ENCODE measurements at regions not wholly inside any gene's neighbourhood (a gene's known extent, or its start where the extent isn't known, plus 50 kb on each side); places are given as distances from the start of the nearest gene placed in this dataset.
A peak's percentile ranks its signal among the peaks of the same experiment; 100 is the strongest.

- no peak overlapping the region for H3K4me3 ChIP-seq (ENCODE audit: low read length)
- H4K20me1 ChIP-seq (ENCODE audit: insufficient read depth): no peaks in the 10 kb centered on the region
- H3F3A ChIP-seq (ENCODE audit: insufficient read depth, low read length, poor library complexity, severe bottlenecking): no peaks in the 10 kb centered on the region
- TF ChIP-seq RAD21 (conservative IDR thresholded peaks at IDR 0.05): peak; percentile 24
- peak; percentile 93 for TF ChIP-seq EP300 (conservative IDR thresholded peaks at IDR 0.05; ENCODE audit: poor library complexity, severe bottlenecking)
- TF ChIP-seq POLR2AphosphoS5 (IDR thresholded peaks at IDR 0.05): peak; percentile 95
- peak; percentile 68 for TF ChIP-seq REST (IDR thresholded peaks at IDR 0.05; ENCODE audit: borderline replicate concordance)
- TF ChIP-seq SMC3 (conservative IDR thresholded peaks at IDR 0.05; ENCODE audit: poor library complexity): no peak
- TF ChIP-seq, protein P1, sequence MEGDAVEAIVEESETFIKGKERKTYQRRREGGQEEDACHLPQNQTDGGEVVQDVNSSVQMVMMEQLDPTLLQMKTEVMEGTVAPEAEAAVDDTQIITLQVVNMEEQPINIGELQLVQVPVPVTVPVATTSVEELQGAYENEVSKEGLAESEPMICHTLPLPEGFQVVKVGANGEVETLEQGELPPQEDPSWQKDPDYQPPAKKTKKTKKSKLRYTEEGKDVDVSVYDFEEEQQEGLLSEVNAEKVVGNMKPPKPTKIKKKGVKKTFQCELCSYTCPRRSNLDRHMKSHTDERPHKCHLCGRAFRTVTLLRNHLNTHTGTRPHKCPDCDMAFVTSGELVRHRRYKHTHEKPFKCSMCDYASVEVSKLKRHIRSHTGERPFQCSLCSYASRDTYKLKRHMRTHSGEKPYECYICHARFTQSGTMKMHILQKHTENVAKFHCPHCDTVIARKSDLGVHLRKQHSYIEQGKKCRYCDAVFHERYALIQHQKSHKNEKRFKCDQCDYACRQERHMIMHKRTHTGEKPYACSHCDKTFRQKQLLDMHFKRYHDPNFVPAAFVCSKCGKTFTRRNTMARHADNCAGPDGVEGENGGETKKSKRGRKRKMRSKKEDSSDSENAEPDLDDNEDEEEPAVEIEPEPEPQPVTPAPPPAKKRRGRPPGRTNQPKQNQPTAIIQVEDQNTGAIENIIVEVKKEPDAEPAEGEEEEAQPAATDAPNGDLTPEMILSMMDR (IDR thresholded peaks at IDR 0.05; ENCODE audit: poor library complexity, severe bottlenecking): no peak
- TF ChIP-seq EZH2 (IDR thresholded peaks at IDR 0.05; ENCODE audit: borderline replicate concordance, insufficient read depth, low read length, poor library complexity, severe bottlenecking): no peak
- no peaks in the 10 kb centered on the region for H3K9me3 ChIP-seq (ENCODE audit: low read length)
- H3K9me2 ChIP-seq (ENCODE audit: insufficient read depth, low read length): no peaks in the 10 kb centered on the region
- H3K27me3 ChIP-seq (ENCODE audit: insufficient read depth, low read depth, low read length): no peaks in the 10 kb centered on the region
- H3K79me2 ChIP-seq (replicated peaks; ENCODE audit: insufficient read depth, low read length): no peaks in the 10 kb centered on the region
- H3K36me3 ChIP-seq (ENCODE audit: insufficient read depth, low read length): no peaks in the 10 kb centered on the region
- H3K27ac ChIP-seq (ENCODE audit: low read length): peak overlapping the region; percentile 76
- no peak overlapping the region for H2AFZ ChIP-seq (ENCODE audit: low read depth, low read length)
- H3K4me2 ChIP-seq (ENCODE audit: low read length): peak overlapping the region; percentile 0
- no peak overlapping the region for H3K9ac ChIP-seq (ENCODE audit: low read length)
These were observed 387.3 kb downstream of the RASEF start for GRCh38 chr9:82675605-82676004.

DNA sequence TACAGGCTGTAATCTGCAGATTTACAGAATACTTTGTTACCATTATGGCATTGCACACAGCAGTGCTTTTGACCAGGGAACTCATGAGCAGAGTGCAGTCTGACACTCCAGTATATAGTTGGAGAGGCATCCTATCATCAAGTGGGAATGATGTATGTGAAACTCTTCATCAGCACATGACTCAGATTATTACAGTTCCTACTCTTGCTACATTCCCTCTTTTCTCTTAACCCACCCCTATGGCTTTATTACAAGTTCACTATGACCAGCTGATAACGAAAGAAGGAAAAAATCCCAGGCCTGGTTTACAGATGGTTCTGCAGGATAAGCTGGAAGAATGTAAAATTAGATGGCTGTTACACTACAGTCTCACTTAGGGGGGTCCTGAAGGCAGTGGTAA is 385.9 kb downstream of the RASEF start:
- Histone ChIP-seq H3F3A (ENCODE audit: insufficient read depth, low read length, poor library complexity, severe bottlenecking) (no peaks in the 10 kb centered on the region), H3K9ac (ENCODE audit: low read length) (no peak overlapping the region), H3K36me3 (ENCODE audit: insufficient read depth, low read length) (no peaks in the 10 kb centered on the region), H4K20me1 (ENCODE audit: insufficient read depth) (no peaks in the 10 kb centered on the region), H3K27me3 (ENCODE audit: insufficient read depth, low read depth, low read length) (no peaks in the 10 kb centered on the region), H3K9me3 (ENCODE audit: low read length) (no peaks in the 10 kb centered on the region), H3K9me2 (ENCODE audit: insufficient read depth, low read length) (no peaks in the 10 kb centered on the region), H3K4me3 (ENCODE audit: low read length) (no peak overlapping the region), H3K79me2 (replicated peaks; ENCODE audit: insufficient read depth, low read length) (no peaks in the 10 kb centered on the region), H2AFZ (ENCODE audit: low read depth, low read length) (no peak overlapping the region), H3K4me2 (ENCODE audit: low read length) (no peak overlapping the region), H3K27ac (ENCODE audit: low read length) (no peak overlapping the region)
- TF ChIP-seq MXI1 (conservative IDR thresholded peaks at IDR 0.05; ENCODE audit: poor library complexity, severe bottlenecking) (no peak), SMC3 (conservative IDR thresholded peaks at IDR 0.05; ENCODE audit: poor library complexity) (no peak), EP300 (conservative IDR thresholded peaks at IDR 0.05; ENCODE audit: poor library complexity, severe bottlenecking) (no peak), EZH2 (IDR thresholded peaks at IDR 0.05; ENCODE audit: borderline replicate concordance, insufficient read depth, low read length, poor library complexity, severe bottlenecking) (no peak), TAF1 (IDR thresholded peaks at IDR 0.05; ENCODE audit: low read depth) (no peak), POLR2AphosphoS5 (IDR thresholded peaks at IDR 0.05) (no peak), RAD21 (conservative IDR thresholded peaks at IDR 0.05) (no peak), REST (IDR thresholded peaks at IDR 0.05; ENCODE audit: borderline replicate concordance) (no peak)
- TF ChIP-seq, protein P1 (IDR thresholded peaks at IDR 0.05; ENCODE audit: poor library complexity, severe bottlenecking): no peak
